ENCODE measurements at regions not wholly inside any gene's neighbourhood (a gene's known extent, or its start where the extent isn't known, plus 50 kb on each side); places are given as distances from the start of the nearest gene placed in this dataset.

DNA sequence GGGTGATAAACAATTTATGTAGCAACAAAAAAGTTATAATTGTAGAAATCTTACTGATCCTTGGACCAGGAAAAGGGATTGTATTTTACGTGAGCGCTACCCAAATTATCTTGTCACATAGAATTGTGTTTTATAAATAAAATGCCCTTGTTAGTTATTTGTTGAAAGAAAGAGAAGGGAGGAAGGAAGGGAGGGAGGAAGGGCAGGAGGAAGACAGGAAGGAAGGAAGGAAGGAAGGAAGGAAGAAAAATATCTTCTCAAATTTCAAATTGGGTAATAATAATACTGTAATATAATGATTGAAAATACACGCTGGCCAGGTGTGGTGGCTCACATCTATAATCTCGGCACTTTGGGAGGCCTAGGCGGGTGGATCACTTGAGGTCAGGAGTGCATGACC is 206.2 kb upstream of the TLL1 start:
- TF ChIP-seq, protein P1, sequence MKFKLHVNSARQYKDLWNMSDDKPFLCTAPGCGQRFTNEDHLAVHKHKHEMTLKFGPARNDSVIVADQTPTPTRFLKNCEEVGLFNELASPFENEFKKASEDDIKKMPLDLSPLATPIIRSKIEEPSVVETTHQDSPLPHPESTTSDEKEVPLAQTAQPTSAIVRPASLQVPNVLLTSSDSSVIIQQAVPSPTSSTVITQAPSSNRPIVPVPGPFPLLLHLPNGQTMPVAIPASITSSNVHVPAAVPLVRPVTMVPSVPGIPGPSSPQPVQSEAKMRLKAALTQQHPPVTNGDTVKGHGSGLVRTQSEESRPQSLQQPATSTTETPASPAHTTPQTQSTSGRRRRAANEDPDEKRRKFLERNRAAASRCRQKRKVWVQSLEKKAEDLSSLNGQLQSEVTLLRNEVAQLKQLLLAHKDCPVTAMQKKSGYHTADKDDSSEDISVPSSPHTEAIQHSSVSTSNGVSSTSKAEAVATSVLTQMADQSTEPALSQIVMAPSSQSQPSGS (CRISPR knock-in tag; IDR thresholded peaks at IDR 0.05; ENCODE audit: borderline replicate concordance, low read depth) = no peak
- TF ChIP-seq ZNF263 (CRISPR knock-in tag; IDR thresholded peaks at IDR 0.05; ENCODE audit: low read depth) = no peak
- TF ChIP-seq, protein P2, sequence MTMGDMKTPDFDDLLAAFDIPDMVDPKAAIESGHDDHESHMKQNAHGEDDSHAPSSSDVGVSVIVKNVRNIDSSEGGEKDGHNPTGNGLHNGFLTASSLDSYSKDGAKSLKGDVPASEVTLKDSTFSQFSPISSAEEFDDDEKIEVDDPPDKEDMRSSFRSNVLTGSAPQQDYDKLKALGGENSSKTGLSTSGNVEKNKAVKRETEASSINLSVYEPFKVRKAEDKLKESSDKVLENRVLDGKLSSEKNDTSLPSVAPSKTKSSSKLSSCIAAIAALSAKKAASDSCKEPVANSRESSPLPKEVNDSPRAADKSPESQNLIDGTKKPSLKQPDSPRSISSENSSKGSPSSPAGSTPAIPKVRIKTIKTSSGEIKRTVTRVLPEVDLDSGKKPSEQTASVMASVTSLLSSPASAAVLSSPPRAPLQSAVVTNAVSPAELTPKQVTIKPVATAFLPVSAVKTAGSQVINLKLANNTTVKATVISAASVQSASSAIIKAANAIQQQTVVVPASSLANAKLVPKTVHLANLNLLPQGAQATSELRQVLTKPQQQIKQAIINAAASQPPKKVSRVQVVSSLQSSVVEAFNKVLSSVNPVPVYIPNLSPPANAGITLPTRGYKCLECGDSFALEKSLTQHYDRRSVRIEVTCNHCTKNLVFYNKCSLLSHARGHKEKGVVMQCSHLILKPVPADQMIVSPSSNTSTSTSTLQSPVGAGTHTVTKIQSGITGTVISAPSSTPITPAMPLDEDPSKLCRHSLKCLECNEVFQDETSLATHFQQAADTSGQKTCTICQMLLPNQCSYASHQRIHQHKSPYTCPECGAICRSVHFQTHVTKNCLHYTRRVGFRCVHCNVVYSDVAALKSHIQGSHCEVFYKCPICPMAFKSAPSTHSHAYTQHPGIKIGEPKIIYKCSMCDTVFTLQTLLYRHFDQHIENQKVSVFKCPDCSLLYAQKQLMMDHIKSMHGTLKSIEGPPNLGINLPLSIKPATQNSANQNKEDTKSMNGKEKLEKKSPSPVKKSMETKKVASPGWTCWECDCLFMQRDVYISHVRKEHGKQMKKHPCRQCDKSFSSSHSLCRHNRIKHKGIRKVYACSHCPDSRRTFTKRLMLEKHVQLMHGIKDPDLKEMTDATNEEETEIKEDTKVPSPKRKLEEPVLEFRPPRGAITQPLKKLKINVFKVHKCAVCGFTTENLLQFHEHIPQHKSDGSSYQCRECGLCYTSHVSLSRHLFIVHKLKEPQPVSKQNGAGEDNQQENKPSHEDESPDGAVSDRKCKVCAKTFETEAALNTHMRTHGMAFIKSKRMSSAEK (CRISPR knock-in tag; IDR thresholded peaks at IDR 0.05; ENCODE audit: borderline replicate concordance) = no peak
- TF ChIP-seq, protein P3, sequence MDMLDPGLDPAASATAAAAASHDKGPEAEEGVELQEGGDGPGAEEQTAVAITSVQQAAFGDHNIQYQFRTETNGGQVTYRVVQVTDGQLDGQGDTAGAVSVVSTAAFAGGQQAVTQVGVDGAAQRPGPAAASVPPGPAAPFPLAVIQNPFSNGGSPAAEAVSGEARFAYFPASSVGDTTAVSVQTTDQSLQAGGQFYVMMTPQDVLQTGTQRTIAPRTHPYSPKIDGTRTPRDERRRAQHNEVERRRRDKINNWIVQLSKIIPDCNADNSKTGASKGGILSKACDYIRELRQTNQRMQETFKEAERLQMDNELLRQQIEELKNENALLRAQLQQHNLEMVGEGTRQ (CRISPR knock-in tag; IDR thresholded peaks at IDR 0.05) = no peak
- TF ChIP-seq FOXK1 (CRISPR knock-in tag; IDR thresholded peaks at IDR 0.05) = no peak
- no peak for TF ChIP-seq OVOL2 (CRISPR knock-in tag; IDR thresholded peaks at IDR 0.05; ENCODE audit: borderline replicate concordance)
- TF ChIP-seq FOXP1 (CRISPR knock-in tag; IDR thresholded peaks at IDR 0.05; ENCODE audit: borderline replicate concordance) = no peak
- TF ChIP-seq TEAD1 (CRISPR knock-in tag; IDR thresholded peaks at IDR 0.05) = no peak
- no peak for TF ChIP-seq JUN (CRISPR knock-in tag; IDR thresholded peaks at IDR 0.05)
- TF ChIP-seq SP1 (CRISPR knock-in tag; conservative IDR thresholded peaks at IDR 0.05) = no peak
- no peak for TF ChIP-seq SOX15 (CRISPR knock-in tag; IDR thresholded peaks at IDR 0.05)
- TF ChIP-seq ZNF121 (CRISPR knock-in tag; IDR thresholded peaks at IDR 0.05) = no peak
- TF ChIP-seq JAZF1 (CRISPR knock-in tag; IDR thresholded peaks at IDR 0.05) = no peak
- TF ChIP-seq GABPB1 (CRISPR knock-in tag; IDR thresholded peaks at IDR 0.05) = no peak
- TF ChIP-seq, protein P4, sequence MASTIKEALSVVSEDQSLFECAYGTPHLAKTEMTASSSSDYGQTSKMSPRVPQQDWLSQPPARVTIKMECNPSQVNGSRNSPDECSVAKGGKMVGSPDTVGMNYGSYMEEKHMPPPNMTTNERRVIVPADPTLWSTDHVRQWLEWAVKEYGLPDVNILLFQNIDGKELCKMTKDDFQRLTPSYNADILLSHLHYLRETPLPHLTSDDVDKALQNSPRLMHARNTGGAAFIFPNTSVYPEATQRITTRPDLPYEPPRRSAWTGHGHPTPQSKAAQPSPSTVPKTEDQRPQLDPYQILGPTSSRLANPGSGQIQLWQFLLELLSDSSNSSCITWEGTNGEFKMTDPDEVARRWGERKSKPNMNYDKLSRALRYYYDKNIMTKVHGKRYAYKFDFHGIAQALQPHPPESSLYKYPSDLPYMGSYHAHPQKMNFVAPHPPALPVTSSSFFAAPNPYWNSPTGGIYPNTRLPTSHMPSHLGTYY (CRISPR knock-in tag; IDR thresholded peaks at IDR 0.05) = no peak
- H3K4me1 Mint-ChIP-seq = peaks cover 15% of the 10 kb centered on the region
- CTCF ChIA-PET = no interaction called here
- no peak for ATAC-seq
- no peaks in the 10 kb centered on the region for H3K9me3 Mint-ChIP-seq
- no peak overlapping the region for H3K4me3 Mint-ChIP-seq
- POLR2A ChIA-PET = no interaction called here
- H3K27ac Mint-ChIP-seq = no peak overlapping the region
- no peak for DNase-seq (ENCODE audit: low spot score)
- H3K36me3 Mint-ChIP-seq = no peaks in the 10 kb centered on the region
- H3K27me3 Mint-ChIP-seq (ENCODE audit: low read depth) = no peaks in the 10 kb centered on the region

DNA sequence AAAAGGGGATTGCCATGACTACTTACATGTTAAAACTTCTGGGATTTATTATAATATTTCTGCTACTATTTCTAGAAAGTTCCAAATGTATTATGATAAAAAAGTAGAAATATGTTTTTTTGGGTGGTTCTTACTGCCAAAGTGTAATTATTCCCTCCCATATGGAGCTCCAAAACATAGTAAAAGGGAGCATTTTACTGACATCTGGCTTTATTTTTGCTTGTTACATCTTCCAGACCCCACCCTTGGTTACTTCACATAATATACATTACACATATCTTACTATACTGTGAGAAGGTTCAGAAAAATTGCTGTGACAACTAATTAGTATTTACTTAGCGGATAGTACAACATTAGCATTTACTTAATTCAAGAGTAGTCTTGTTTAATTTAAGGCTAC is 205.1 kb upstream of the TLL1 start:
- Mint-ChIP-seq H3K4me3 (no peak overlapping the region), H3K9me3 (no peaks in the 10 kb centered on the region), H3K27me3 (ENCODE audit: low read depth) (no peaks in the 10 kb centered on the region), H3K4me1 (peaks cover 8% of the 10 kb centered on the region), H3K36me3 (no peaks in the 10 kb centered on the region), H3K27ac (no peak overlapping the region)
- ATAC-seq (no peak), DNase-seq (ENCODE audit: low spot score) (no peak)
- CTCF ChIA-PET = interaction anchor here (0.6 kb wide), 1 partner anchor 419 kb away, joined by 3 read pairs; no protein-coding TSS in a partner anchor
- POLR2A ChIA-PET = no interaction called here
- TF ChIP-seq, protein P5, sequence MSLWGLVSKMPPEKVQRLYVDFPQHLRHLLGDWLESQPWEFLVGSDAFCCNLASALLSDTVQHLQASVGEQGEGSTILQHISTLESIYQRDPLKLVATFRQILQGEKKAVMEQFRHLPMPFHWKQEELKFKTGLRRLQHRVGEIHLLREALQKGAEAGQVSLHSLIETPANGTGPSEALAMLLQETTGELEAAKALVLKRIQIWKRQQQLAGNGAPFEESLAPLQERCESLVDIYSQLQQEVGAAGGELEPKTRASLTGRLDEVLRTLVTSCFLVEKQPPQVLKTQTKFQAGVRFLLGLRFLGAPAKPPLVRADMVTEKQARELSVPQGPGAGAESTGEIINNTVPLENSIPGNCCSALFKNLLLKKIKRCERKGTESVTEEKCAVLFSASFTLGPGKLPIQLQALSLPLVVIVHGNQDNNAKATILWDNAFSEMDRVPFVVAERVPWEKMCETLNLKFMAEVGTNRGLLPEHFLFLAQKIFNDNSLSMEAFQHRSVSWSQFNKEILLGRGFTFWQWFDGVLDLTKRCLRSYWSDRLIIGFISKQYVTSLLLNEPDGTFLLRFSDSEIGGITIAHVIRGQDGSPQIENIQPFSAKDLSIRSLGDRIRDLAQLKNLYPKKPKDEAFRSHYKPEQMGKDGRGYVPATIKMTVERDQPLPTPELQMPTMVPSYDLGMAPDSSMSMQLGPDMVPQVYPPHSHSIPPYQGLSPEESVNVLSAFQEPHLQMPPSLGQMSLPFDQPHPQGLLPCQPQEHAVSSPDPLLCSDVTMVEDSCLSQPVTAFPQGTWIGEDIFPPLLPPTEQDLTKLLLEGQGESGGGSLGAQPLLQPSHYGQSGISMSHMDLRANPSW (CRISPR knock-in tag; conservative IDR thresholded peaks at IDR 0.05; ENCODE audit: low read depth) = no peak

Data from WTC11 (cell line).